ENCODE measurements at regions not wholly inside any gene's neighbourhood (a gene's known extent, or its start where the extent isn't known, plus 50 kb on each side); places are given as distances from the start of the nearest gene placed in this dataset.

GRCh38 chr12:89082370-89082753 is 269.9 kb downstream of the DUSP6 start:
- TF ChIP-seq CTCF (conservative IDR thresholded peaks at IDR 0.05) (no peak), EZH2 (IDR thresholded peaks at IDR 0.05; ENCODE audit: low read depth) (no peak)
